ENCODE measurements at regions not wholly inside any gene's neighbourhood (a gene's known extent, or its start where the extent isn't known, plus 50 kb on each side); places are given as distances from the start of the nearest gene placed in this dataset.

DNA sequence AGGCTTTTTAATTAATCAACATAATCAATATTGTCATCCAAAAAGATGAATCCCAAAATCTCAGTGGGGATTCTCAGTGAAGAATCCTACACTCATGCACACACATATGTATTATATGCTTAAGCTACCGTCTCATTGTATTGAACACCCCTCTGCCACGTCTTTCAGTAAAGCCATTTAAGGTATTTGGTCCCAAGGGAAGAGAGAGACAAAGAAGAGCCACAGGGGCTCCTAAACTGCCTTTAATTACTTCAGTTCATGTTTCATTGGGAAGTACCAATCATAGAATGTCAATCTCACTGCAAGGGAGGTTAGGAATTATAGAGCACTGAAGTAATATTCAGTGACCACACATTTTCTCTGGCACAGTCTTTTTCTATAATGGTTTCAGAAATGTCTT is 388.6 kb upstream of the NEGR1 start:
- Histone ChIP-seq H3K27me3 (ENCODE audit: control insufficient read depth, insufficient read depth, low read length) (no peaks in the 10 kb centered on the region), H3K36me3 (ENCODE audit: control insufficient read depth, insufficient read depth, low read length) (no peaks in the 10 kb centered on the region)

DNA sequence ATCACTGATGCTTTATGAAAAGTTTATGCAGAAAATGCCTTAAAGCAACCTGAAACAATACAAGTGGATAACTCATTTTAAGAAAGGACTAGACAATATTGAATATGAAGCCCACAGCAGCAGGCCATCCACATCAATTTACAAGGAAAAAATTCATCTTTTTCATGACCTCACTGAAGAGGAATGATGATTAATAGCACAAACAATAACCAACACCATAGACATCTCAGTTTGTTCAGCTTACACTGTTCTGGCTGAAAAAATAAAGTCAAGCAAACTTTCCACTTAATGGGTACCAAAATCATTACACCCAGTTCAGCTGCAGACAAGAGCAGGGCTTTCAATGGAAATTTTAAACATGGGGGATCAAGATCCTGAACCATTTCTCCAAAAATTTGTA is 380.6 kb upstream of the NEGR1 start:
- no peaks in the 10 kb centered on the region for H3K36me3 ChIP-seq (ENCODE audit: control insufficient read depth, insufficient read depth, low read length)
- H3K9ac ChIP-seq (ENCODE audit: low read length), result no peak overlapping the region
- H3K4me3 ChIP-seq (ENCODE audit: low read length), result no peak overlapping the region
- no peaks in the 10 kb centered on the region for H3K27me3 ChIP-seq (ENCODE audit: control insufficient read depth, insufficient read depth, low read length)
- H3K27ac ChIP-seq (ENCODE audit: low read depth, low read length), result no peak overlapping the region
- no peaks in the 10 kb centered on the region for H3K4me1 ChIP-seq (ENCODE audit: control insufficient read depth, insufficient read depth, low read length)

More for the DNA sequence above, 388.6 kb upstream of the NEGR1 start:
- Histone ChIP-seq H3K4me3 (ENCODE audit: low read length) (no peak overlapping the region), H3K9ac (ENCODE audit: low read length) (no peak overlapping the region), H3K4me1 (ENCODE audit: control insufficient read depth, insufficient read depth, low read length) (no peaks in the 10 kb centered on the region), H3K27ac (ENCODE audit: low read depth, low read length) (no peak overlapping the region)

DNA sequence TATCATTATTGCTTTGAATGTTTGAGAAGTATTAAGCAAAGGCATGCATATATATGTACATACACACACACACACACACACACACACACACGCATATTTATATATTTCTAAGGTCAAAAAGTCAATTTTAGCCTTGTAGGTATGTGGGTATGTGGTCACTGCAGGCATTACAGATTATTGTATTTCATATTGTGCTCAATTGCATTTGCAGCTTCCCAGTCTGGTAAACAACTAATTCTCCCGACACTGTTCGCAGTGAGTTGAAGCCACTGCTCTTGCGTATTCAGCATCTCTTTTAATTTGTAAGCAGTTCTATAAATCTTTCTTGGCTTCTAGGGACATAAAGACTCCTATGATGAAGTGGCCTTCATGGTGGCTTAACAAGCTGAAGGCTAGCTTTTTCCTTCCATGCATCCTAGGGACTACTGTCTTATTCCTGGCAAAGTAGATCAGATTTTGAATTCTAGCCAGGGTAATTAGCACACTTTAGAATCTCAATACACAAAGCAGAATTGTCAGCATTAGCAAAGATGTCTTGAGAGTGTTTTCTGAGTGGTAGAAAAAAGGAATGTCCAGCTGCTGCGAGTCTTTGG is 368.6 kb upstream of the NEGR1 start:
- Histone ChIP-seq H3K4me1 (ENCODE audit: control insufficient read depth, insufficient read depth, low read length) (no peaks in the 10 kb centered on the region), H3K27me3 (ENCODE audit: control insufficient read depth, insufficient read depth, low read length) (no peaks in the 10 kb centered on the region), H3K36me3 (ENCODE audit: control insufficient read depth, insufficient read depth, low read length) (no peaks in the 10 kb centered on the region), H3K9ac (ENCODE audit: low read length) (no peak overlapping the region), H3K27ac (ENCODE audit: low read depth, low read length) (no peak overlapping the region), H3K4me3 (ENCODE audit: low read length) (no peak overlapping the region)

- no peaks in the 10 kb centered on the region for H3K36me3 ChIP-seq (ENCODE audit: control insufficient read depth, insufficient read depth, low read length)
- H3K9ac ChIP-seq (ENCODE audit: low read length), result no peak overlapping the region
- H3K4me1 ChIP-seq (ENCODE audit: control insufficient read depth, insufficient read depth, low read length), result no peaks in the 10 kb centered on the region
- H3K27ac ChIP-seq (ENCODE audit: low read depth, low read length), result no peak overlapping the region
- no peak overlapping the region for H3K4me3 ChIP-seq (ENCODE audit: low read length)
- H3K27me3 ChIP-seq (ENCODE audit: control insufficient read depth, insufficient read depth, low read length), result no peaks in the 10 kb centered on the region
These were observed 367.7 kb upstream of the NEGR1 start for GRCh38 chr1:72649991-72650390.

- Histone ChIP-seq H3K27me3 (ENCODE audit: control insufficient read depth, insufficient read depth, low read length) (no peaks in the 10 kb centered on the region), H3K4me1 (ENCODE audit: control insufficient read depth, insufficient read depth, low read length) (no peaks in the 10 kb centered on the region), H3K27ac (ENCODE audit: low read depth, low read length) (no peak overlapping the region), H3K36me3 (ENCODE audit: control insufficient read depth, insufficient read depth, low read length) (no peaks in the 10 kb centered on the region), H3K4me3 (ENCODE audit: low read length) (no peak overlapping the region), H3K9ac (ENCODE audit: low read length) (no peak overlapping the region)
These were observed 367.0 kb upstream of the NEGR1 start for GRCh38 chr1:72649211-72649888.

DNA sequence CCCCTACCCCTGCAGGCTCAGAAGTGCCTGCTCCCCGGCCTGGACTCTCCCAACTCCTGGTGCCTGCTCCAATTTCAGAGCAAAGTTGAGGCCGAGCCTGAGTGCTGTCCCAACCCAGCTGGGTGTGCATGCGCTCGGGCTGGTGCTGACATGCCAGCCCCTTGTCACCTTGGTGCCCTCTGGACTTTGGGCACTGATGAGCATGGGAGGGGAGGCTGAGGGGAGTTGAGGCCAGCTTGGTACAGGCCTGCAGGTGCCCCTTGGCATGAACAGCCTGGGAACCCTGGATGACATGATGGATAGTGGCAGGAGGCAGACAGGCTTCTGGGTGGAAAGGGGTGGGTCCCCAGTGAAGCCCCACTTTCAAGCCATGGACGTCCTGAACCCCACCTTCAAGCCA is 366.1 kb upstream of the NEGR1 start:
- Histone ChIP-seq H3K27me3 (ENCODE audit: control insufficient read depth, insufficient read depth, low read length) (no peaks in the 10 kb centered on the region), H3K4me3 (ENCODE audit: low read length) (no peak overlapping the region), H3K9ac (ENCODE audit: low read length) (no peak overlapping the region), H3K36me3 (ENCODE audit: control insufficient read depth, insufficient read depth, low read length) (no peaks in the 10 kb centered on the region), H3K27ac (ENCODE audit: low read depth, low read length) (no peak overlapping the region), H3K4me1 (ENCODE audit: control insufficient read depth, insufficient read depth, low read length) (no peaks in the 10 kb centered on the region)

GRCh38 chr1:72643142-72643541 is 360.8 kb upstream of the NEGR1 start:
- Histone ChIP-seq H3K9ac (ENCODE audit: low read length) (no peak overlapping the region), H3K27me3 (ENCODE audit: control insufficient read depth, insufficient read depth, low read length) (no peaks in the 10 kb centered on the region), H3K27ac (ENCODE audit: low read depth, low read length) (no peak overlapping the region), H3K36me3 (ENCODE audit: control insufficient read depth, insufficient read depth, low read length) (no peaks in the 10 kb centered on the region), H3K4me1 (ENCODE audit: control insufficient read depth, insufficient read depth, low read length) (no peaks in the 10 kb centered on the region), H3K4me3 (ENCODE audit: low read length) (no peak overlapping the region)

DNA sequence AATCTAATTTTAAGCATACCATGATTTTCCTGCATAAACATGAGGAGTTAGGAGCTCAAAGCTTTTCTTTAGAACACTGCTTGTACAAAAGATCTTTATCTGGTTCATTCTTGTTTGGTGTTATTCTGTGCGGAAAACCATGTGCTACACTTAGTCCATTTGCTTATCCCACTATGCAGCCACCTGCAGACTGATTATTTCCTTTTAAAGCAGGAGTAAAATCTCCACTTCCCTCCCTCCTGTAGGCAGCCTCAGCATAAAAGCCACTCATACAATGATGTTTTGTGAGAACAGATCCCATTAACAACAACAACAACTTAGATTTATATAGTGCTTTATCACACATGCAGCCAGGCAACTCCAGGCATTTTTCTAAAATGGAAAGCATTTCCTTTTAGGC is 355.3 kb upstream of the NEGR1 start:
- Histone ChIP-seq H3K36me3 (ENCODE audit: control insufficient read depth, insufficient read depth, low read length) (no peaks in the 10 kb centered on the region), H3K27me3 (ENCODE audit: control insufficient read depth, insufficient read depth, low read length) (no peaks in the 10 kb centered on the region), H3K27ac (ENCODE audit: low read depth, low read length) (no peak overlapping the region), H3K4me1 (ENCODE audit: control insufficient read depth, insufficient read depth, low read length) (no peaks in the 10 kb centered on the region), H3K9ac (ENCODE audit: low read length) (no peak overlapping the region), H3K4me3 (ENCODE audit: low read length) (no peak overlapping the region)

DNA sequence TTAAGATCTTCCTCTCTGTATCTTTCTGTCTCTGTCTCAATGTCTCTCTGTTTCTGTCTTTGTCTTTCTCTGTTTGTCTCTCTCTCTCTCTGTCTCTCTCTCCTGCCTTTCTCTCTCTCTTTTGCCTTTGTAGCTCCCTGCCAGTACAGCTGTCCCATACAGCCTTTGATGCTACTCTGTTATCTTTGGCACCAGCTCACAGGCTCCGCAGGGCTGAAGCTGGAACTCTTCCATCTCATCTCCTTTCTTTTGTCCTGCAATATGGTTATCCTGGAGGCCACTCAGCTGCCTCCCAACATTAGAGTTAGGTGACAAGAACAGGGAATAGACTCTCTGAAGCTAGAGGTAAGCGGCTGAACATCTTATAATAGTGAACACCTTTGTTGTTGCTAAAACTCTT is 354.3 kb upstream of the NEGR1 start:
- no peak overlapping the region for H3K27ac ChIP-seq (ENCODE audit: low read depth, low read length)
- H3K4me3 ChIP-seq (ENCODE audit: low read length), result no peak overlapping the region
- no peaks in the 10 kb centered on the region for H3K27me3 ChIP-seq (ENCODE audit: control insufficient read depth, insufficient read depth, low read length)
- no peaks in the 10 kb centered on the region for H3K36me3 ChIP-seq (ENCODE audit: control insufficient read depth, insufficient read depth, low read length)
- no peaks in the 10 kb centered on the region for H3K4me1 ChIP-seq (ENCODE audit: control insufficient read depth, insufficient read depth, low read length)
- H3K9ac ChIP-seq (ENCODE audit: low read length), result no peak overlapping the region

DNA sequence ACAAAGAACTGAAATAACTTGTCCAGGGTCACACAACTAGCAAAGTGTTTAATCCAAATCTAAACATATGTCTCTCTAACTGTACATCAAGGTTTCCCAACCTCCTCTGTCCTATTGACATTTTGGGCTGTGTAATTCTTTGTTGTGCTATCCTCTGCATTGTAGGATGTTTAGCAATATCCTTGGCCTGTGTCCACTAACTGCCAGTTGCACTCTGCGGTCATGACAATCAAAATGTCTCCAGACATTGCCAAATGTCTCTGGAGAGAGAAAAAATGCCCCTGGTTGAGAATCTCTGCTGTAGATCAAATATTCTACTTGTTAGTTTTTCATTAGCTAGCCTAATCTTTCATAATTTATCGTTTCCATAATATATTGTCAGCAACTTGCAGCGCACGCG is 353.4 kb upstream of the NEGR1 start:
- no peak overlapping the region for H3K9ac ChIP-seq (ENCODE audit: low read length)
- H3K27me3 ChIP-seq (ENCODE audit: control insufficient read depth, insufficient read depth, low read length), result no peaks in the 10 kb centered on the region
- H3K4me1 ChIP-seq (ENCODE audit: control insufficient read depth, insufficient read depth, low read length), result no peaks in the 10 kb centered on the region
- no peak overlapping the region for H3K27ac ChIP-seq (ENCODE audit: low read depth, low read length)
- no peak overlapping the region for H3K4me3 ChIP-seq (ENCODE audit: low read length)
- H3K36me3 ChIP-seq (ENCODE audit: control insufficient read depth, insufficient read depth, low read length), result no peaks in the 10 kb centered on the region

DNA sequence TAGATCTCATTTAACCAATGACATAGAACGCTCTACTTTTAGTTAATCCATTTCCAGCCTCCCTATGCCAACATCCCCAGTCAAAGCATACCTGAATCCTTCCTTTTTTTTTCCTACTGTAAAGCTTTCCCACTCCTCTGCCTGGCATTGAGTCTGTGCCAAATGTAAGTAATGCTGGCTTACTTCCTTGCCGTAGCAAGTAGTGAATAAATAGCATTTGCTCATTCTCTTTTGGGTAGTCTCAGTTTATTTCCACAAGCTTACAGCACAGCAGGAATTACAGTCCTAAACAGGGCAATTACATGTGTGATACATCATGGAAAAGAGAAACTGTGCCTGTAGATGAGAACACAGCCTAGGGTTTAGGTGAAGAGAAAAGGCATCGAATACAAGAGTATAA is 352.6 kb upstream of the NEGR1 start:
- H3K9ac ChIP-seq (ENCODE audit: low read length), result no peak overlapping the region
- H3K4me3 ChIP-seq (ENCODE audit: low read length), result no peak overlapping the region
- no peaks in the 10 kb centered on the region for H3K27me3 ChIP-seq (ENCODE audit: control insufficient read depth, insufficient read depth, low read length)
- H3K27ac ChIP-seq (ENCODE audit: low read depth, low read length), result no peak overlapping the region
- no peaks in the 10 kb centered on the region for H3K36me3 ChIP-seq (ENCODE audit: control insufficient read depth, insufficient read depth, low read length)
- no peaks in the 10 kb centered on the region for H3K4me1 ChIP-seq (ENCODE audit: control insufficient read depth, insufficient read depth, low read length)

- no peaks in the 10 kb centered on the region for H3K27me3 ChIP-seq (ENCODE audit: control insufficient read depth, insufficient read depth, low read length)
- no peak overlapping the region for H3K4me3 ChIP-seq (ENCODE audit: low read length)
- no peaks in the 10 kb centered on the region for H3K4me1 ChIP-seq (ENCODE audit: control insufficient read depth, insufficient read depth, low read length)
- H3K27ac ChIP-seq (ENCODE audit: low read depth, low read length), result no peak overlapping the region
- H3K9ac ChIP-seq (ENCODE audit: low read length), result no peak overlapping the region
- H3K36me3 ChIP-seq (ENCODE audit: control insufficient read depth, insufficient read depth, low read length), result no peaks in the 10 kb centered on the region
These were observed 349.1 kb upstream of the NEGR1 start for GRCh38 chr1:72631449-72631848.

- no peaks in the 10 kb centered on the region for H3K27me3 ChIP-seq (ENCODE audit: control insufficient read depth, insufficient read depth, low read length)
- H3K4me3 ChIP-seq (ENCODE audit: low read length), result peak overlapping the region; percentile 37
- H3K27ac ChIP-seq (ENCODE audit: low read depth, low read length), result no peak overlapping the region
- H3K4me1 ChIP-seq (ENCODE audit: control insufficient read depth, insufficient read depth, low read length), result no peaks in the 10 kb centered on the region
- H3K9ac ChIP-seq (ENCODE audit: low read length), result no peak overlapping the region
- H3K36me3 ChIP-seq (ENCODE audit: control insufficient read depth, insufficient read depth, low read length), result no peaks in the 10 kb centered on the region
These were observed 341.0 kb upstream of the NEGR1 start for GRCh38 chr1:72623299-72623708.
